GM19238 (cell line): ENCODE measurements at regions not wholly inside any gene's neighbourhood (a gene's known extent, or its start where the extent isn't known, plus 50 kb on each side); places are given as distances from the start of the nearest gene placed in this dataset.

ENCODE experiments used
- DNase-seq: peaks from one replicate; pipeline ENCODE4 v3.0.0; 2011; ENCODE audit warnings: low spot score; ENCODE audit not compliant: insufficient read length

DNA sequence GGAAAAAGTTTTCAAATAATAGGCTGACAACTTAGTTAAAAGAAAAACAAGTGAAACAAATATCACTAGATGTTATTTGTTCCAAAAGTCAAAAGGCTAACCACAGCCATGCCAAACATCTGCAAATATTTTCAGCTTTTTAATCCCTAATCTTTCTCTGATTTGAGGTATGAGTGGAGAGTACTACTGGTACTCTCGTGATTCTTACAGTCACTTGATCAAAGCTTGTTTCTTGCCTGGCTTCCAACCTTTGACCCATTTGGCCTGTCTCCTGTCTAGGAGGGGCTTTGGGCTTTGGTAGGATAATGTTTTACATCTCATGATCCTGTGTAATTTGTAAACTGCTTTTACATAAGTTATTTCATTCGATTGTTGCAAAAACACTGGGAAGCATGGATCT lies 301.8 kb upstream of the SORL1-AS1 start:
- DNase-seq, result no peak

DNA sequence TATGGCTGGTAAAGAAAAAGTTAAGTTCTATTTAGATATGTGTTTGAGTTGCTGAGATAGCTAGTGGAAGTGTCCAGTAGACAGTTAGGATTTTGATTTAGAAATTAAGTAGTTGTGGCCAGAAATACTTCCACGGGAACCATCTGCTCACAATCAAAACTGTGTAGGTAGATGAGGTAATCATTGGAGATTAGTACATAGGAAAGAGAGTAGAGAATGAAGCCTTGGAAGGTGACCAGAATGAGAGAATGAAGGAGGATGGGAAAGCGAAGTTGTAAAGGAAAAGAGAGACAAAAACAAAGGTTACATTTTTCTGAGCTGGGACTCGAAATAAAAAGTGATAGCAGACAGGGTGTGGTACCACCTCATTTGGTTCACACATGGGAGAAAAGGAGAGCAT lies 296.9 kb upstream of the SORL1-AS1 start:
- DNase-seq, result no peak

DNA sequence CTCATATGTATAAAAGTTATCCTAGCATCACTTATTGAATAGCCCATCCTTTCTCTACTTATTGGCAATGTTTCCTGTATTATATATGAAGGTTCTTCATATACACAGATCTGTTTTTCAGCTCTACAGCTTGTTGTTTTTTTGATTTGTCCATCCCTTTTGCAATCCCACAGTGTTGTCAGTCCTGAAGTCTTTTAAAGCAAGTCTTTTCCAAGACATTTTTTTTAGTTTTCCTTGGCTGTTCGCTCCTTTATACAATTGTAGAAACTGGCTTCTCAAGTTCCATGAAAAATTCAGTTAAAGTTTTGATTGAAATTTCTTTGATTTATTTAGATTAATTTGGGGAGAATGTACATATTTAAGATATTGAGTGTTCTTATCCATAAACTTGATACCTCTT lies 295.3 kb upstream of the SORL1-AS1 start:
- no peak for DNase-seq

DNA sequence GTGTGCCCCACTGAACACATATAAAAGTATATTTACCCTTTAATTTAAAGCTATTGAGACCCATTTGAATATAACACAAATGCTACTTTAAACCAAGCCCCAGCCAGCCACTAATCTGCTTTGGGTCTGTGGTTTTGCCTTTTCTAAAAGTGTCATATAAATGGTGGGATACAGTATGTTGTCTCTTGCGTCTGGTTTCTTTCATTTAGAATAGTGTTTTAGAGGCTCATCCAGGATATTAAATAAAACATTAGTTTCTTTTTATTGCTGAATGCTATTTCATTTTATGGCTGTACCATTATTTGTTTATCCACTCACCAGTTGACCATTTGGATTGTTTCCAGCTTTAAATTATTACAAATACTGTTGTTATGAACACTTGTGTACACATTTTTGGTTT lies 290.5 kb upstream of the SORL1-AS1 start:
- DNase-seq, result no peak

DNA sequence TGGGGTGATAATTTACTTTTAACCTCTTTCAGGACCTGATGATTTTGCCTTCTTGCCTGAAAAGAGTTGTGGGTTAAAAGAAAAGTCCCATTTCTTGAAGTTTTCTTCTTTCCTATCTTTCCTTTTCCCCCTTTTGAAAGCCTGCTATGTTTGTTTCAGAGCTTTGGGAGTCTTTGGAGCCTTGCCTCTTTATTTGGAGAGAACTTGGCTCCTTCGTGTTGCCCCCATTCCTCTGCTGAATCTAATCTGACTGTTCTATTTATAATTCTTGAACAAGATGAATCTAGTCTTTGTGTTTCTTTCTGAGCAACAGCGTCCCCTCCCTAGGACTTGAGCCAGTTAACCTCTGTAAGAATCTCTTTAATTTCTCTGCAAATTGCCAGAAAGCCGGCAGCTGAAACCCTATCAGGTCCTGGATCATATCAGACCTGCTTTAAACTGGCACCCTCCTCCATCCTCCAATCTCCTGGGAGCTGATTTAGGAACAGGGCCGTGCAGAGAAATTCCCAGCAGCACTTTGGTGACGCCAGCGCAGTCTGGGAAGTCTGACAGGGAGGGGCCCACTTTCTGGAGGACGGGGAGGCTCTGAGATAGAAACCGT lies 289.1 kb upstream of the SORL1-AS1 start:
- DNase-seq, result no peak

DNA sequence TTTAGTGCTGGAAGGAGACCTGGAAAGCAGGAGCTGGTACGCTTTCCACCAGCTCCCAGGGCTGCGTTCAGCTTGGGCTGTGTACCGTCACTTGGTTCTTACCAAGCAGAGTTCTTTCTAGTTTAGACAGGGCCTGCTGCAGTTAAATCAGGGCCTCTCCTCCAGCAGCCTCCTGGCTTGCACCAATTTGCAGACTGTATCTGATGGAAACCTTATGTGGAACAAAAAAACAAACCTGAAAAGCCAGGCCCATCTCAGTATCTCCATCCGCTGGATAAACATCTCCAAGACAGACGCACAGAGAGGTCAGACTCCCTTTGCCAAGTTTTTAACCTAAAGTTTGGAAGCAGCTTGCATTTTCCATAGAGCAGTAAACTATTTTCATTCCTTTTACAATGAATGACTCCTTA lies 288.6 kb upstream of the SORL1-AS1 start:
- DNase-seq, result no peak

DNA sequence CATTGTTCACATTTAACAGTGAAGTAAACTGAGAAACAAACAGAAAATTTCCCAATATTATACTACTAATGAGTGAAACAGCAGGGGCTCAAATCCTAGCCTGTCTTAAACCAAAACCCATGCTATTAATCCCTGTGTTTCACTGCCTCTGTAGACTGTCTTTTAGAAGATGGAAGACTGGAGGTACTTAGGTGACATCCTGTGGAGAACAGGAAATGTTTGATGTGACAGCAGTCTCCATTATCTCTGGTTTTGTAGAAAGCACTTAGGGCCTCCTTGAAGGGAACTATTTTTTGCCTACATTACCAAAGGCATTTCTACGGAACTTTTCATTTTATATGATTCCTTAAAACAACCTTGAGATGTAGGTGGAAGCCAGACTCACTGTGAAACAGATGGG lies 288.1 kb upstream of the SORL1-AS1 start:
- no peak for DNase-seq

DNA sequence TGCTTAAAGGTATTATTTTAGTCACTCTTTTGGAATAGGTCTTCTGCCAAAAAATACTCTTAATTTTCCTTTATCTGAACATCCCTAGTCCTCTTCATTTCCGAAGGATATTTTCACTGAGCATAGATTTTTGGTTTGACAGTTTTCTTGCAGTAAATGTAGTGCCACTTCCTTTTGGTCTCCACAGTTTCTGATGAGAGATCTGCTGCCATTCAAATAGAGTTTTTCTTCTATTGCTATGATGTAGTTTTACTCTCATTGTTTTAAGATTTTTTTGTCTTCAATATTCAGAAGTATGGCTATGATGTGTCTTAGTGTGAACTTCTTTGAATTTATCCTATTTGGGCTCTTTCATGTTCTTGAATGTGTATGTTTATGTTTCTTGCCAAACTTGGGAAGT lies 281.1 kb upstream of the SORL1-AS1 start:
- DNase-seq, result no peak

DNA sequence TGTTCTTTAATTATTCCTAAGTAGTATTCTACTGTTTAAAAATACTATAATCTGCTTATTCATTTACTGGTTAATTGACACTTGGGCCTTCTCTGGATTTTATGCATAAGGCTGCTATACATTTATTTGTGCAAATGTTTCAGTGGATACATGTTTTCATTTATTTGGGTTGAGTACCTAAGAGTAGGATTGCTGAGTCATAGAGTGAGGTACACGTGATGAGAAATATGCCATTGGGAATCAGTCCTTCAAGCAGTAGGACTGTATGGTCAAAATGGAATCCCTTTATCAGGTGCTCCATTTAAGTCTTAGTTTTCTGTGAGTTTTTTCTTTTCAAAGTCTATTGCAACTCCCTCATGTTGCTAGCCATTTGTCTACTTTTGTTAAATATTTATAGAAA lies 275.2 kb upstream of the SORL1-AS1 start:
- DNase-seq, result no peak

DNA sequence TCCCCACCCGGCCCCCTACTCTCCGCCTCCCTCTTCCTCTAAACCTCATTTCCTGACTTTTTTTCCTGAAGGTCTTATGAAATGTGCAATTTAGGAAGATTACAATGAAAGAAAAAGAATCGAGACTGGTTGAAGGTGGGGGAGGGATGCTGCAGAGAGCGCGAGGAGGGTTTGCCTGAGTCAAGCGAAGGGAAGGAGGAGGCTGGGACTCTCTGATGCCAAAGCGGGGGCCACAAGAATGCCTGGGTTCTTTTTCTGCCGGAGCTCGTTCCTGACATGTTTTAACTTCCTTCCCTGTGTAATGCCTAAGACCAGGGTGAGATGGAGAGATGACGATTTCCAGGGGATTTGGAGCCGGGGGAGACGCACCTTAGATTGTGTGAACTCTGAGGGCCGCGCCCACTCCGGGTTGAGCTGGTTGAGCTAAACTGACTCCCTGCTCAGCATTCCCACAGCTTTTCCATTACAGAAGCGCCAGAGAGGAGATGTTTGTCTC lies 270.5 kb upstream of the SORL1-AS1 start:
- no peak for DNase-seq

DNA sequence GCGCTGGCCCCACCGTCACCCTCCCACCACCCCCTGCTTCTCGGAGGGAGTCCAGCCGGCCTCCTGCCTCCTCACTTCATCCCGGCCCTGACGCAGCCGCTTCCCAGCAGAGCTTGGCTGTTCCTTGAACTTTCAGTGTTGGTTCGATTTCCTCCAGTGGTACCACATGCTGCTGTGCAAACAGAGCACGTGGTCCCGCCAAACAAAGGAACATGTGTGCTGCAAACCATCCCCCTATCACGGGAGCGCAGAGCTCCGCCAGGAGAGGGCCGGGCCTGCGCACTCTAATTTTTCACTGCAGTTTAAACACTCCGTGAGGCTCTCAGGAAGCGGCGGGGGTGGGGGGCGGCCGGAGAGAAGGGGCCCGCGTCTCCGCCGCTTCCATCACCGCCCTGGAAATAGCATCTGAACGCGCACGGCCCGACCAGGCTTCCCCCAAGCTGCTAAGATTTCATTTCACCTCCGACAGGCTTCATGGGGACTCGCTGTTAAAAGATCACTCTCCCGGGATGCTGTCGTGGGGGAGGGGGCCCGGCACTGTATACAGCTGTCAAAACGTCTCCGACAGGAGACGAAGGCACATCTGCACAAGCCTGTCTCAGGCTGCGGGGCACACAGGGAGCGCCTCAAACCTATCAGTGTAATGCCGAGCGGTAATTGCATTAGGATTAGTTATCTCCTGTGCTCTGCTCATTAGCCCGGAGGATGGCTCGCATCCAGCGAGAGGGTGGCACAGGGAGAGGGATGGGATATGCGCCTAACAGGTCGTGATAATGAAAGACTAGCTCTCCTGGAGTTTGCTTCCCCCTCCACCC lies 269.9 kb upstream of the SORL1-AS1 start:
- no peak for DNase-seq

DNA sequence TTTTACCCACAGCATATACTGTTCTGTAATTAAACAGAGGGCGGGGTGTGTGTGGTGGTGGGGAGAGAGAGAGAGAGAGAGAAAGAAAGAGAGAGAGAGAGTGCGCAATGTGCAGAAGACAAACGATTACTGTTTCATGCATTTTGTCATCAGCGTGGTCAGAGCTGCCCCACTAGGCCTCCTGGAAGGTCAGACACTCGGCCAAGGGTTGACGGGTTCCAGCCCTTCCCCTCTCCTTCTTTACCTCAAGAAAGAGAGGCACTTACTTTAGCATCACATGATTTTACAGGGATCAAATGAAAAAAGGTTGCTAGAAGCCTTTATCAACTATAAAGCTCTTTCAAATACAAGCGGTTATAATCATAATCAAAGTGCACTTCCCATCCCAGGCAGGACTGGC lies 269.2 kb upstream of the SORL1-AS1 start:
- DNase-seq, result no peak

DNA sequence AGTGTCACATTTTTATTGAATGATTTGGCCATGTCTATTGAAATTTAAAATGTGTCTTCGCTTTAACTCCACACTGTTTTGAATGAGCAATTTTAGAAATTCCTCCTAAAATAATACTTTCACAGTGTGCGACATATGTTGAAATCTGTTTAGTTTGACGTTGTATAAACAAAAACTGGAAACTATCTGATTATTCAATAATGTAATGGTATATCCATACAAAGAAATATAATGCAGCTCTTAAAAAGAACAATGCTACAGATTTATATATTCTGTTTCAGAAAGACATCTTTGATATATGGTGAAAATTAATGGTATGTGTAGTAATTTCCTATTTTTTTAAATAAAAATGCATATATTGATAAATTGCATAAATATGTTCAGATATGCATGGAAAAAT lies 268.7 kb upstream of the SORL1-AS1 start:
- DNase-seq, result no peak

DNA sequence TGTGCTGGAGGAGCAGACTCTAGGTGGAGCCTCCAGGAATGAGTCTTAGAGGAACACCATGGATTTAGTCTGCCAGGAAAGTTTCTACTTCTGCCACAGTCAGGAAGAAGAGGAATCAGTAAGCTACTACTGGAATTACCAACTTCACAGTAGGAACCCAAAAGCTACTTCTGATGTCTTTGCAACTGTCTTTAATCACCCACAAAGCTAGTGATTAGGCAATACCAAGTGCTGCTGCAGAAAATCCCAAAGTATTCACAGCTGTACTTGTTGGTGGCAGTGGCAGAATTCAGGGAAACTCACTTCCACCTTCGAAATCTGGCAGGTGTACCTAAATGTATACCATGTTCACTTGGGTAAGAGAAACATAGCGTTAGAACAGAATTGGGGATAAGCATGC lies 264.5 kb upstream of the SORL1-AS1 start:
- no peak for DNase-seq

DNA sequence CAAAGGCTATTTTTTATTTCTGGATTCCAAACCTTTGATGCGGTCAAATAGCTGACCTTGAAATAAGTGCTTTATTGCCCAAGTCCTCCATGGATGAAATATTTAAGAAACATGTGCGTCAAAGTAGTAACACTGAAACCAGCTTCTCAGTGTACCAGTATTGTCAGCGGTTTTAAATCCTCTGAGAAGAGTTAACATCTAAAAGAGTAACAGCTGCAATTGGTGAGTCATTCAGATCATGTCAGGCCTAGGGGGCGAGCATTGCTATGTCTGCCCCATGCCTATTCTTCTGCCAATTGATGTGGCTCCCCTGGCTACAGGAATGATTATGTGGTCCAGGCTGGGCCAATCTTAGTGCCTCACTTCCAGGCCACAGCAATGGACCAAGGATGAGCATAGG lies 263.3 kb upstream of the SORL1-AS1 start:
- DNase-seq, result no peak

DNA sequence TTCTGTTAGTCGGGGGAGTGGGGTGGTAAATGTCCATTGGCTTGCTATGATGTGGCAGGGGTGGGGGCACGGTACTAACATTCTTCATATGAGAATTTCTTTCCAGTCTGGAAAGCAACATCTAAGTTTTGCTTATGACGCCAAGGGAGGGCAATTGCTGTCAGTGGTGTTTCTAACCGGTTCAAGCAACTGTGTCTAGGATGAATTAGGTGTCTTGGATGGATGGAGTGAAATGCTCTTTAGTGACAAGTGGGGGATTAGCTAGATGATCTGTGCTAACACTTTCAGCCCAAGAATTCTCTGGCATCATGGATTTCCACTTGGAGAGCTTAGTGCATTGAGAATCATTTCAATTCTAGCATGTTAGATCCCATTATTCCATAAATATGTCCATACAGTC lies 262.6 kb upstream of the SORL1-AS1 start:
- no peak for DNase-seq

DNA sequence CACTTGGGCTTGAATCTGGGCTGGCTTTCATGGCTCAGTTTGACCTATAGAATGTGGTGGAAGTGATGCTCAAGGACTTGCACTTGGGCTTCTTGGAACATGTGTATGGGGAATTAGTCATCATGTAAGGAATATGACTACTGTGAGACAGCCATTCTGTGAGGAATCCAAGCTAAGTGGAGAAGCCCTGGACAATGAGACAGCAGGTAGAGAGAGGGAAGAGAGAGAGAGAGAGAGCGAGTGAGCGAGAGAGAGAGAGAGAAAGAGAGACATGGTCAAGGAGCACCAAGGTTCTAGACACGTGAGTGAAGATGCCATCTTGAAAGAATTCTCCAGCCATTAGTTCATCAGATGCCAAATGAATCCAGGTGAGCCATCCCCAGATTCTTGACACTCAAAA lies 261.6 kb upstream of the SORL1-AS1 start:
- DNase-seq, result no peak

DNA sequence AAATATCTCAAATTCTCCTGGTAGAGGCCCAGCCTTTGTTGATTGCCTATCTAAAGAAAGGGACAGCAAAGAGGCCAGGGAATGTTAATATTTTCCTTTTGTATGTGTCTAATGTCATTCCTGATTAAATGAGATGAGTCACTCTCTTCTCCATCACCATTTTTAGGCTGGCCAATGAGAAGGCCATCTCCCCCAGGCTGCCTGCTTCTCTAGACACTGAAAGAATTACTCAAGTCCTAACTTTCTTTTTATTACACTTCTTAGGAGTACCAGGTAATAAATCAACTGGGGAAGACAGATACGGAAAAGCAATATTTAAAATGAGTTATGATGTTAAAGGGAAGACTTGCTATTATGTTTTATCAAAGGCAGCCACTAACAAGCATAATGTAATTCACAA lies 259.2 kb upstream of the SORL1-AS1 start:
- DNase-seq, result no peak

DNA sequence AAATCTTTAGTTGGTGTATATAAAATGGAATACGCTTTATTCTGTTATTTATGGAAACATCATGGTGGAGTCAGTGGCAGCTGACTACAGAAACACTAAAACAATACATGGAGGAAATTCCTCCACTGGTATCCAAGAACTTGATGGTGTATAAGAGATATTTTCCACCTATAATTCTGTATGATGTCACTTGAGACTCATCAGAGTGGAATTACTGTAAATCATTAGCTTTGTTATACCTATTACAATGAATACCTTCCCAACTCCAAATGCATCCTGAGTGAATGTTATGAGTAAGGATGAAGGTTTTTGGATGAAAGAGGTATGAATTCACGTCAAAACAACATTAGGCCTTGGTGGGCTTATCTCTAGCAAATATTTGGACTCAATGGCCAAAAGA lies 258.5 kb upstream of the SORL1-AS1 start:
- DNase-seq, result no peak

DNA sequence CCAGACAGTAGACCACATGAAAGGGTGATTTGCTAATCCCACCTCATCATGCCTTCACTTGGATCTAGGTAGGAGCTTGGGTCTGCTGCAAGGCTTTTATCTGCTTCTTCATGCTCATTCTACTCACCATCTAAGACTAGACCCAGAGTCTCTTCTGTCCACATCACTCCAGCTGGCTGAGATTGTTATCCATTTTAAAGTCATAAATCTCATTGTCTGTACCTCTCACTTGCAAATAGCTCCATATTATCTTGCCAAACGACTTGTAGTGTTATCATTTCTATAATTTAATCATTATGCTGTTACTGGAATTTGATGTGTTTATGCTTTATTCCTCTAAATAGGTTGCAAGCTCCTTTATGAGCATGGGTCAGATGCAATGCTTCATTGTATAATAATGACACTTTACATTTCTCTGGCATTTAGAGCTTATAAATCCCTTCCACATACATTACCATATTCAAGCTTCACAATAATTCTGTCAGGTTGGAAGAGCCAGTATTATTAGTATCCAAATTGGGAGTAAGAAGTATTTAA lies 254.2 kb upstream of the SORL1-AS1 start:
- no peak for DNase-seq

DNA sequence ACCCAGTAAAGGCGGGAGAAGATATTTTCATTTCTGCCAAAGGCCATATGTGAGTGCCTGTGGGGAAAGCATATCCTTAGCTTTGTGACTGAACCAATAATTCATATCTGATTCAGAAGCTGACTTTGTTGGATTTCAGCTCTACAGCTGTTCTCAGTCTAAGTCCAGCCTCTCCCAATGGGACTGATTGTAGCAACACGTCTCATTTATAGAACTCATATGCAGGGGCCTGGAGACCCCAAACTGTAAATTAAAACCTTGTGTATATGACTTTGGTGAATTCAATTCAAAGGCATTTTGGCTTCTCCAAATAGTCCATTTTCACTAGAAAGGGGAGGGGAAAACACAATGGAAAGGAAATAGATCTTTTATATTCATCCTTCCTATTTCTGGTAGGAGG lies 250.4 kb upstream of the SORL1-AS1 start:
- no peak for DNase-seq

DNA sequence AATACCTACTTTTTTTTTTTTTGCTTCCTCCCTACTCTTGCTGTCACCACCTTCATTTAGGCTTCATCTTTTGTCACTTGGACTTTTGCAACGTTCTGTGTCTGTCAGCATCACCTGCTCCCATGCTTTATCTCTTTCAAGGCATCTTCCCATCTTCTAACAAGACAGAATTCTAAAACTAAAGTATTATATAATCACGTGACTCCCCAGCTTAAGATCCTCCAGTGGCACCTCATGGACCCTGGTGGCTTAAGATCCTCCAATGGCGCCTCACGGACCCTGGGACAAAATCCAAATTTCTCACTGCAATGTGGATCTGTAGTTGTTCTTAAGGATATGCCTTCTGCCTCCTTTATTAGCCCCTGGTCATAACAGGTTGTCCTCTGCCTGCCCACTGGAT lies 248.2 kb upstream of the SORL1-AS1 start:
- no peak for DNase-seq

DNA sequence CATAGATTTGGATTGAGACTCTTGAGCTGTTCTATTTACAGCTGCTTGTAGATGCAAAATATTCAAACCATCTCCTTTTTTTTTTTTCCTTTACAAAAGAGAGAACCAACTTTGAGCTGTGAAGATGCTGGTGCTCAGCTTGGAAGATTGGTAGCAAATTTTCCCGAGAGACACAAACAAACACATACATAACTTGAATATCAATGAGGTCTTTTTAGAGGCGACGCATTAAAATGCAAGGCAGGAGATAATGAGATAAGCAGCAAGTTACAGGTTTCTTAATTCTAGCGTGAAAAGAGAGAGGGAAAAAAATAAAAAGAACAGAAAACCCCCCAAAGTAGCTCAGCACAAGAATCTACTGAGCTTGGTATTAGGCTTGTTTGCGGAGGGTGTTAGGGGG lies 247.0 kb upstream of the SORL1-AS1 start:
- no peak for DNase-seq
